Stomach smooth muscle (tissue), 2 donors: ENCODE measurements at regions not wholly inside any gene's neighbourhood (a gene's known extent, or its start where the extent isn't known, plus 50 kb on each side); places are given as distances from the start of the nearest gene placed in this dataset.
"Not testable (repeated sequence)": the region's sequence is repeated elsewhere in the genome, so short reads cannot be mapped to it uniquely, and the experiment has no call there.

Experiments
- H3K27ac ChIP-seq: one replicate; pipeline ENCODE4 v1.7.0; 2013; ENCODE audit warnings: mild to moderate bottlenecking, low read length, inconsistent platforms
- H3K27me3 ChIP-seq, 2 donors: one replicate each; pipeline ENCODE4 v1.7.0; 2013; ENCODE audit warnings: low read length in 2 of 2; ENCODE audit not compliant: insufficient read depth in 2 of 2, control insufficient read depth in 1 of 2
- H3K36me3 ChIP-seq, 2 donors: one replicate each; pipeline ENCODE4 v1.7.0; 2013; ENCODE audit warnings: low read length in 2 of 2; ENCODE audit not compliant: control insufficient read depth in 2 of 2, insufficient read depth in 2 of 2
- H3K4me1 ChIP-seq: one replicate; pipeline ENCODE4 v1.7.0; 2013; ENCODE audit warnings: low read length; ENCODE audit not compliant: control insufficient read depth, insufficient read depth
- H3K4me3 ChIP-seq, 2 donors: one replicate each; pipeline ENCODE4 v1.7.0; 2013; ENCODE audit warnings: low read length in 2 of 2
- H3K9ac ChIP-seq, 2 donors: one replicate each; pipeline ENCODE4 v1.7.0; 2013; ENCODE audit warnings: low read length in 2 of 2, mild to moderate bottlenecking in 1 of 2
- H3K9me3 ChIP-seq, 2 donors: one replicate each; pipeline ENCODE4 v1.7.0; 2013; ENCODE audit warnings: low read length in 2 of 2; ENCODE audit not compliant: control insufficient read depth in 2 of 2
- donor health status: healthy.
- donor health status: Pancreatic carcinoma.

DNA sequence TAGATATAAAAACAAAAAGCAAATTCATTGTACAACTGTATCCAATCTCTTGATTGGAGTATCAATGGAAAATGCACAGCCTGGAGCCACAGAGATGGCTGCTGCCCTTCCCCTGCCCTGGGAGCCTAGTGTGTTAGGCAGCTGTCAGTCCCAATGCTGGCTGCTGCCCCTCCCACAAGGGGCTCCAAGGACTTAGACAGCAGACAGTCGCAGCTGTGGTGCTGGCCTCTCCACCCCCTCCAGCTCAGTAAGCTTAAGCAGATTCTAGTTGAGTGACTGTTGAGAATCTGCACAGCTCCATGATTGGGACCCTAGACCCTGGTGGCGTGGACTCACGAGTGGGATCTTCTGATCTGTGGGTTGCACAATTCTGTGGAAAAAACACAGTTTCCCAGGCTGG is 1511.2 kb downstream of the FAM181B start:
- no peak overlapping the region for H3K4me3 ChIP-seq
- H3K27me3 ChIP-seq, result no peaks in the 10 kb centered on the region

DNA sequence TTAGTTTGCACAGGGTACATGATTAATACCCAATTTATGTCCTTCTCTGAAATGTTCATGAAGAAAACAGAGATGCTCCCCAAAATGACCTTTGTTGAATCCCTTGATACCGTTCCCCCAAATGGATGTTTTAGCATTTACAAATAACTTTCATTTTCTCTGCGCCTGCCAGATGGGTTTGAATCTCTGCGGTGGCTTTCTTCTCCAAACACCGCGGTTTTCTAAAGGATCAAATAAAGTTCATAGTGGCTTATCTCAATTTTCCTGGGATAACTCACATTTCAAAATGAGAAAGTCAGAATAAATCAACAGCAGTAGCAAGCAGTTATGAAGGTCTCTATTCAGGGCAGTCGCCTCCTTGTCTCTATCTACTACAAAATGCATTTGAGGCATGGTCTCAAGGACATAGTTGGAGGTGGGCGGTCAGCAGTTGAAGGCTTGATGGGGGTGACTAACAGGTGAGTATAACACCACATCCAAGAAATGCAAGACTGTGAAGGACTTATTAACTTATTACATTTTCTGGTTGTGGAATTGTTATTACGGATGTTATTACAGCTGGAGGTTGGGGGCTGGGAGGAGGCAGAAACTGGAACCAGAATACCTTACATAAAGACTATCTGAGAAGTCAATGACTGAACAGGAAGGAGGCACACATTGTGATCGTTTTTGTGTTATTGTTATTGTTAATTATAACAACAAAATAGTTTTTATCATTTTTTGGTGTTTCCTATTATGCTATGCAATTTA is 1513.3 kb downstream of the FAM181B start:
- no peaks in the 10 kb centered on the region for H3K27me3 ChIP-seq
- H3K9me3 ChIP-seq, result no peaks in the 10 kb centered on the region
- H3K4me1 ChIP-seq, result no peaks in the 10 kb centered on the region
- H3K4me3 ChIP-seq, result no peak overlapping the region
- no peak overlapping the region for H3K9ac ChIP-seq
- H3K36me3 ChIP-seq, result no peaks in the 10 kb centered on the region
- no peak overlapping the region for H3K27ac ChIP-seq

More for the DNA sequence above, 1511.2 kb downstream of the FAM181B start:
- Histone ChIP-seq H3K27ac (no peak overlapping the region), H3K36me3 (no peaks in the 10 kb centered on the region), H3K9ac (no peak overlapping the region), H3K9me3 (no peaks in the 10 kb centered on the region), H3K4me1 (no peaks in the 10 kb centered on the region)

DNA sequence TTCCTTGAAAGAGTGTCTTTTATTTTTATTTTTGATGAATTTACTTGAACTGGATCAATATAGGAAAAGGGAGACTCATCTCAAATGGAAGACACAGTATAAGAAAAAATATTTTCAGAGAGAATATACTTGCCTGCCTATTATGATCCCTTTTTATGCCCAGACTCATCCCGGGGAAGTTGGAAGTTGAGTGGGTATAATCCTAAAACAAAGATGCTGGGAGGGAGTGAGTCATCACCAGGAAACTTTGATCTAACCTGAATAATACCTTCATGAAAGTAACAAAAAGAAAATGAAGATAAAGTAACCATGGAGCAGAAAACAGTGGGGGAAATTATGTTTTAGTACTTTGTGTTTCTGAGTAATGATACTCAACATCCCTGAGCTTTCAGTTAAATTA is 1514.0 kb downstream of the FAM181B start:
- Histone ChIP-seq H3K4me3 (no peak overlapping the region), H3K36me3 (no peaks in the 10 kb centered on the region), H3K4me1 (no peaks in the 10 kb centered on the region), H3K27me3 (no peaks in the 10 kb centered on the region), H3K9ac (no peak overlapping the region), H3K27ac (no peak overlapping the region), H3K9me3 (no peaks in the 10 kb centered on the region)

- H3K27ac ChIP-seq, result no peak overlapping the region
- no peaks in the 10 kb centered on the region for H3K4me1 ChIP-seq
- no peak overlapping the region for H3K4me3 ChIP-seq
- no peak overlapping the region for H3K9ac ChIP-seq
- no peaks in the 10 kb centered on the region for H3K9me3 ChIP-seq
- H3K27me3 ChIP-seq, result no peaks in the 10 kb centered on the region
- H3K36me3 ChIP-seq, result no peaks in the 10 kb centered on the region
Measured at GRCh38 chr11:81218440-81218839, 1515.2 kb downstream of the FAM181B start.

- H3K9ac ChIP-seq, result no peak overlapping the region
- H3K4me1 ChIP-seq, result no peaks in the 10 kb centered on the region
- H3K36me3 ChIP-seq, result no peaks in the 10 kb centered on the region
- H3K4me3 ChIP-seq, result no peak overlapping the region
- no peaks in the 10 kb centered on the region for H3K9me3 ChIP-seq
- H3K27ac ChIP-seq, result no peak overlapping the region
- H3K27me3 ChIP-seq, result no peaks in the 10 kb centered on the region
Measured at GRCh38 chr11:81211050-81211449, 1522.6 kb downstream of the FAM181B start.

GRCh38 chr11:81207421-81208054 is 1526.1 kb downstream of the FAM181B start:
- no peaks in the 10 kb centered on the region for H3K27me3 ChIP-seq
- H3K36me3 ChIP-seq, result no peaks in the 10 kb centered on the region
- H3K4me1 ChIP-seq, result no peaks in the 10 kb centered on the region
- no peak overlapping the region for H3K4me3 ChIP-seq
- H3K9me3 ChIP-seq, result no peaks in the 10 kb centered on the region
- no peak overlapping the region for H3K27ac ChIP-seq
- no peak overlapping the region for H3K9ac ChIP-seq

GRCh38 chr11:81203876-81204275 is 1529.8 kb downstream of the FAM181B start:
- Histone ChIP-seq H3K36me3 (no peaks in the 10 kb centered on the region), H3K27ac (no peak overlapping the region), H3K4me1 (no peaks in the 10 kb centered on the region), H3K9me3 (no peaks in the 10 kb centered on the region), H3K27me3 (no peaks in the 10 kb centered on the region), H3K9ac (no peak overlapping the region), H3K4me3 (no peak overlapping the region)

- H3K27me3 ChIP-seq, result no peaks in the 10 kb centered on the region
- H3K9ac ChIP-seq, result no peak overlapping the region
- H3K36me3 ChIP-seq, result no peaks in the 10 kb centered on the region
- no peak overlapping the region for H3K4me3 ChIP-seq
- H3K9me3 ChIP-seq, result peaks cover 0 to 3% of the 10 kb centered on the region in 2 donors
- H3K4me1 ChIP-seq, result no peaks in the 10 kb centered on the region
- no peak overlapping the region for H3K27ac ChIP-seq
Measured at GRCh38 chr11:81197396-81197795, 1536.3 kb downstream of the FAM181B start.

- H3K36me3 ChIP-seq, result no peaks in the 10 kb centered on the region
- no peak overlapping the region for H3K4me3 ChIP-seq
- H3K27ac ChIP-seq, result no peak overlapping the region
- H3K27me3 ChIP-seq, result no peaks in the 10 kb centered on the region
- H3K4me1 ChIP-seq, result no peaks in the 10 kb centered on the region
- no peak overlapping the region for H3K9ac ChIP-seq
- H3K9me3 ChIP-seq, result peaks cover 0 to 1% of the 10 kb centered on the region in 2 donors
Measured at GRCh38 chr11:81192516-81192915, 1541.1 kb downstream of the FAM181B start.

DNA sequence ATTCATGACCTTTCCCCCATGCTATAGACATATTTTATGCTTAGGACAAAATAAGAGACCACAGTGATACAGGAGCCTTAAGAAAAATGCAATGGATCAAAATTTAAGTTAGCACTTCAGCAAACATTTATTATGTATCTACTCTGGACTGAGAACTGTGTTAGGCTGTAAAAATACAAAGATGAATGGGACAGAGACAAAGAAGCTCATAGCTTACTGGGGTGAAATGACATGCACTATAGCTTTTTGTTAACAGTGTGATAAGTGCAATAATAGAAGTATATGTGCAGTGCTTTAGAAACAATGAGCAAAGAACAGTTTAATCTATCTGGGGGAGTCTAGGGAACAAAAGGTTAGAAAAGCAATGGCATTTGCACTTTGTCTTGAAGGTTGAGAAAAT is 1543.1 kb downstream of the FAM181B start:
- no peak overlapping the region for H3K9ac ChIP-seq
- H3K27ac ChIP-seq, result no peak overlapping the region
- no peaks in the 10 kb centered on the region for H3K9me3 ChIP-seq
- H3K4me3 ChIP-seq, result no peak overlapping the region
- no peaks in the 10 kb centered on the region for H3K4me1 ChIP-seq
- no peaks in the 10 kb centered on the region for H3K27me3 ChIP-seq
- H3K36me3 ChIP-seq, result no peaks in the 10 kb centered on the region

DNA sequence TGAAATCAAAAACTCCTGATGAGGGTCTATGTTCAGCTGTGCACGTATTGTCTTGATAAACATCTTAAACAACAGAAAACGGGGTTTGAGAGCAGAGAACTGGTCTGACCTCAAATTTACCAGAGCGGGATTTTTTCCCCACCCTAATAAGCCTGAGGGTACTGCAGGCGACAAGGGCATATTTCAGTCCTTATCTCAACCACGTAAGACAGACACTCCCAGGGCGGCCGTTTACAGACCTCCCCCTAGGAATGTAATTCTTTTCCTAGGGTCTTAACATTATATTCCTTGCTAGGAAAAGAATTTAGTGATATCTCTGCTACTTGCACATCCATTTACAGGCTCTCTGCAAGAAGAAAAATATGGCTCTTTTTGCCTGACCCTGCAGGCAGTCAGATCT is 1546.6 kb downstream of the FAM181B start:
- not testable (repeated sequence) for H3K4me1 ChIP-seq, H3K4me3 ChIP-seq, H3K27ac ChIP-seq, H3K9ac ChIP-seq, H3K9me3 ChIP-seq, H3K27me3 ChIP-seq, H3K36me3 ChIP-seq
